Ammon's horn (tissue), 1 donor: ENCODE measurements at regions not wholly inside any gene's neighbourhood (a gene's known extent, or its start where the extent isn't known, plus 50 kb on each side); places are given as distances from the start of the nearest gene placed in this dataset.
A peak's percentile ranks its signal among the peaks of the same experiment; 100 is the strongest.
"Not testable (repeated sequence)": the region's sequence is repeated elsewhere in the genome, so short reads cannot be mapped to it uniquely, and the experiment has no call there.

Experiments used
- DNase-seq: peaks from one replicate; pipeline ENCODE4 v3.0.0-alpha.2; 2016; ENCODE audit warnings: low spot score

GRCh38 chr17:63178530-63178929, 212.5 kb downstream of the TANC2 start:
- no peak for DNase-seq

GRCh38 chr17:63181856-63182255, 215.8 kb downstream of the TANC2 start:
- peak; percentile 34 for DNase-seq

GRCh38 chr17:63185420-63185819, 219.4 kb downstream of the TANC2 start:
- DNase-seq: no peak

- DNase-seq: no peak
Observed at GRCh38 chr17:63189082-63189481, 223.0 kb downstream of the TANC2 start.

GRCh38 chr17:63189930-63190329, 223.9 kb downstream of the TANC2 start:
- no peak for DNase-seq

GRCh38 chr17:63190821-63191370, 224.9 kb downstream of the TANC2 start:
- peak; percentile 25 for DNase-seq

DNA sequence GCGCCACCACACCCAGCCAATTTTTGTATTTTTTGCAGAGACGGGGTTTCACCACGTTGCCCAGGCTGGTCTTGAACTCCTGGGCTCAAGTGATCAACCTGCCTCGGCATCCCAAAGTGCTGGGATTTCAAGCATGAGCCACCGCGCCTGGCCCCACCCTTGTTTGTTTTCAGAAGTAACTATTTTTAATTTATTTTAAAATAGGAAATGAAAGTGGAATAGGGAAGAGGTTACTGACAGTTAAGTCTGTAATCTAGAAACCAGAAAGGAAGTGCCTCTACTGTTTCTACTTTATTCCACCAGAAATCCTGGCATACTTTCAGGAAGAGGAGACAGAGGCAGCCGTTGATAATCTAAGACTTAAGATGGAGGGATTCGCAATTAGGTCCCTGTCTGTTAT, 225.6 kb downstream of the TANC2 start:
- peak; percentile 14 for DNase-seq

GRCh38 chr17:63193827-63194226, 227.8 kb downstream of the TANC2 start:
- no peak for DNase-seq

DNA sequence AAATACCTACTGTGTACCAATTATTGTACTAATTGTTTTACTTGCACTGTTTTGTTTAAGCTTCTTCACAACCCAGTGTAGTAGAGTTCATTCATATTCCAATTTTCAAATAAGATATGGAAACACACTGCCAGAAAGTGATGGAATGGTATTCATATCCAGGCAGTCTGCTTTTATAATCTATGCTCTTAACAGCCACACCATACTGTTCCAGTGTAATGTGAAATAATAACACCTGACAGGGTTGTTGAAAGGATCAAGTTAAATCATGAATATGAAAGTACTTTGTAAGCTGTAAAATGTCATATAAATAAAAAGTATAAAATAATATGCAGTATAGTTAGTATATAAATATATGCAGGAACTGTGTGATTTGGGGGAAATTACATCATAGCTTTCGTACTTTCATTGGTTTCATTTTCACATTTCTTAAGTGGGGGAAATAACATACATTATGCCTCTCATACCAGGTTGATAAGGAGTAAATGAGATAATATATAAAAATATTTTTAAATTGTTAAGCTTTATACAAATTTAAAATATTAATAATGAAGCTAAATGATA, 230.8 kb downstream of the TANC2 start:
- no peak for DNase-seq

- DNase-seq: no peak
Observed at GRCh38 chr17:63203652-63204051, 237.6 kb downstream of the TANC2 start.

- DNase-seq: no peak
Observed at GRCh38 chr17:63221939-63222338, 224.2 kb downstream of the CYB561 start.

GRCh38 chr17:63222655-63223054, 223.5 kb downstream of the CYB561 start:
- DNase-seq: no peak

GRCh38 chr17:63223212-63223911, 222.7 kb downstream of the CYB561 start:
- no peak for DNase-seq

- DNase-seq: no peak
Observed at GRCh38 chr17:63224644-63225043, 221.5 kb downstream of the CYB561 start.

DNA sequence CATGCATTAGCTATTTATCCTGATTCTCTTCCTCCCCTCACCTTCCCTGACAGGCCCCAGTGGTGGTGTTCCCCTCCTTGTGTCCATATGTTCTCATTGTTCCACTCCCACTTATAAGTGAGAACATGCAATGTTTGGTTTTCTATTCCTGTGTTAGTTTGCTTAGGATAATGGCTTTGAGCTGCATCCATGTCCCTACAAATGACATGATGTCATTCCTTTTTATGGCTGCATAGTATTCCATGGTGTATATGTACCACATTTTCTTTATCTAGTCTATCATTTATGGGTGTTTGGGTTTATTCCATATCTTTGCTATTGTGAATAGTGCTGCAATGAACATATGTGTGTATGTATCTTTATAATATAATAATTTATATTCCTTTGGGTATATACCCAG, 219.4 kb downstream of the CYB561 start:
- not testable (repeated sequence) for DNase-seq

GRCh38 chr17:63231015-63231620, 215.0 kb downstream of the CYB561 start:
- DNase-seq: not testable (repeated sequence)

DNA sequence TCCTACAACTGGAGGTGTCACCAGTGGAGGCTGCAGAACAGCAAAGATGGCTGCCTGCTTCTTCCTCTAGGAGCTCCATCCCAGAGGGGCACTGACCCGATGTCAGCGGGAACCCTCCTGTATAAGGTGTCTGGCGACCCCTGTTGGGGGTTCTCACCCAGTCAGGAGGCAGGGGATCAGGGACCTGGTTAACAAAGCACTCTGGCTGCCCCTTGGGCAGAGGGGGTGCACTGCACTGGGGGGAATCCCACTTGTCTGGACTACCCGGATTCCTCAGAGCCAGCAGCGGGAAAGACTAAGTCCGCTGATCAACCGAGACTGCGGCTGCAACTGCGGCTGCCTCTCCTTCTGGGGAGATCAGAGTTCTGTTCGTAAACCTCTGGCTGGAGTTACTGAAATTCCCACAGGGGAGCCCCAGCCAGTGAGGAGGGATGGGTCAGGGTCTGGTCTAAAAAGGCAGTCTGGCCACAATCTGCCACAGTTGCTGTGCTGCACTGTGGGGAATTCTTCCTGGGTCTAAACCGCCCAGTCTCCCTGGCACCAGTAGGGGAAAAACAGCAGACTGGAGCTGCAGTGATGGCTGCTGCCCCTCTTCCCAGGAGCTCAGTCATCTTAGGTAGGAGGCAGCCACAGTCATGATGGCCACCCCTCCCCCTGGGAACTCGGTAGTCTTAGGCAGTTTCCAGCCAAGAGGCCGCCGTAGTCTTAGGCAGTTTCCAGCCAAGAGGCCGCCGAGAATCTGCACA, 213.4 kb downstream of the CYB561 start:
- DNase-seq: no peak

DNA sequence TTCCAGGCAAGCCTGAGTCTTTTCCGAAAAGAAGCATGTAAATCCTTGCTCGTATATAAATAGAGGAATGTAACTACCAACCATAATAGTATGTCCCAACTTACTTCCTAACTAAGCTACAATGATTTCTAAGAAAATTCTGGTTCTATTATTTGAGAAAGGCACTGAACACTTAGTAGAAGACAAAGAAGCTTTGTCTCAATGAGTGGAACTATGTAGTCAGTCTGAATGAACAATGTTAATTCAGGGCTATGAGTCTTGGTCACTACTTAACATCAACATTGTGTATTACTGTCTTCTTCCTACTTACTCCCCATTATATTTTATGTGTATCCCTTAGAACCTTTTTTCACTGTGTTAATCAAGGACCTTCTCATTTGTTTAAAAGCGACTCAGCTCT, 206.0 kb downstream of the CYB561 start:
- peak; percentile 12 for DNase-seq

- DNase-seq: no peak
Observed at GRCh38 chr17:63246344-63246743, 199.8 kb downstream of the CYB561 start.

GRCh38 chr17:63247706-63248105, 198.4 kb downstream of the CYB561 start:
- no peak for DNase-seq

- no peak for DNase-seq
Observed at GRCh38 chr17:63249256-63250004, 196.7 kb downstream of the CYB561 start.

GRCh38 chr17:63250830-63251229, 195.3 kb downstream of the CYB561 start:
- DNase-seq: no peak
